HepG2 (cell line): ENCODE measurements at regions not wholly inside any gene's neighbourhood (a gene's known extent, or its start where the extent isn't known, plus 50 kb on each side); places are given as distances from the start of the nearest gene placed in this dataset.
A peak's percentile ranks its signal among the peaks of the same experiment; 100 is the strongest.

Experiments
- E2F2 ChIP-seq: sonication (generic); formaldehyde crosslinking; IDR thresholded peaks from 2 replicates; pipeline ENCODE4 v1.4.0; 2020; ENCODE audit warnings: missing genetic modification reagents, borderline replicate concordance
- EED ChIP-seq: sonication (generic); formaldehyde crosslinking; IDR thresholded peaks from 2 replicates; pipeline ENCODE4 v1.5.0; 2020; ENCODE audit warnings: mild to moderate bottlenecking, missing genetic modification reagents
- HNRNPH1 ChIP-seq: fragments of 200-400 bp; formaldehyde crosslinking; optimal IDR thresholded peaks from 2 replicates; pipeline ENCODE3; 2017; ENCODE audit warnings: mild to moderate bottlenecking, low read depth, low read length
- PRDM10 ChIP-seq: sonication (generic); formaldehyde crosslinking; IDR thresholded peaks from 2 replicates; pipeline ENCODE4 v1.4.0; 2020; ENCODE audit warnings: low read depth, missing genetic modification reagents
- PRPF4 ChIP-seq: fragments of 200-400 bp; formaldehyde crosslinking; IDR thresholded peaks from 2 replicates; pipeline ENCODE4 v1.6.1; 2016; ENCODE audit warnings: low read length, low read depth; ENCODE audit not compliant: poor library complexity, severe bottlenecking
- REXO4 ChIP-seq: sonication (generic); formaldehyde crosslinking; IDR thresholded peaks from 2 replicates; pipeline ENCODE4 v1.8.0; 2022; ENCODE audit warnings: missing genetic modification reagents, mild to moderate bottlenecking, borderline replicate concordance
- SIX4 ChIP-seq: sonication (generic); formaldehyde crosslinking; IDR thresholded peaks from 2 replicates; pipeline ENCODE4 v1.4.0; 2020; ENCODE audit warnings: missing genetic modification reagents
- TEAD3 ChIP-seq: optimal IDR thresholded peaks from 2 replicates; pipeline ENCODE3; 2016; ENCODE audit warnings: borderline replicate concordance
- ZMAT3 ChIP-seq: sonication (generic); formaldehyde crosslinking; conservative IDR thresholded peaks from 2 replicates; pipeline ENCODE4 v1.7.0; 2021; ENCODE audit warnings: missing genetic modification reagents
- ZNF614 ChIP-seq: IDR thresholded peaks from 2 replicates; pipeline ENCODE4 v1.6.1; 2018; ENCODE audit warnings: missing biosample characterization, missing genetic modification reagents, inconsistent platforms, borderline replicate concordance
- ZNF781 ChIP-seq: sonication (generic); formaldehyde crosslinking; IDR thresholded peaks from 2 replicates; pipeline ENCODE4 v1.5.1; 2020; ENCODE audit warnings: borderline replicate concordance, mild to moderate bottlenecking, missing genetic modification reagents; ENCODE audit errors: not compliant biosample characterization
- TF ChIP-seq, protein P1 (sequence below): sonication (generic); formaldehyde crosslinking; IDR thresholded peaks from 2 replicates; pipeline ENCODE4 v1.5.1; 2020; ENCODE audit warnings: missing genetic modification reagents, mild to moderate bottlenecking, borderline replicate concordance
- TF ChIP-seq, protein P2 (sequence below): IDR thresholded peaks from 2 replicates; pipeline ENCODE4 v1.6.1; 2016; ENCODE audit warnings: low read depth, borderline replicate concordance
- TF ChIP-seq, protein P3 (sequence below): sonication (generic); formaldehyde crosslinking; conservative IDR thresholded peaks from 2 replicates; pipeline ENCODE4 v1.4.0; 2020; ENCODE audit warnings: mild to moderate bottlenecking, missing genetic modification reagents, moderate library complexity
- TF ChIP-seq, protein P4 (sequence below): sonication (generic); formaldehyde crosslinking; IDR thresholded peaks from 2 replicates; pipeline ENCODE4 v1.5.0; 2020; ENCODE audit warnings: mild to moderate bottlenecking, missing genetic modification reagents

GRCh38 chr9:3151672-3152576 is 308.0 kb upstream of the PUM3 start (continued):
- TF ChIP-seq PRDM10 (CRISPR knock-in tag): peak; percentile 51; the same call in 1 of the 2 replicates
- TF ChIP-seq, protein P1, sequence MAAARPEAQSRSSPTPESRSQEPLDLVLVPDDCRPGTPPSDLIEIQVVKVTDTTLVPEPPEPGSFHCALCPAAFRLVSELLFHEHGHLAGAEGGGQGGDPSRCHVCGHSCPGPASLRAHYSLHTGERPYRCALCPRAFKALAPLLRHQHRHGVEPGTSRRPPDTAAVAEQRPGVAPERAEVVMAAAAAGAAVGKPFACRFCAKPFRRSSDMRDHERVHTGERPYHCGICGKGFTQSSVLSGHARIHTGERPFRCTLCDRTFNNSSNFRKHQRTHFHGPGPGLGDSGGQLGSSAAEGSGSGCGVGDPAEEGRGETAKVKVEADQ (CRISPR knock-in tag): no peak
- peak; percentile 39 for TF ChIP-seq ZNF781 (CRISPR knock-in tag)
- TF ChIP-seq TEAD3: peak; percentile 89
- 0 out of 2 replicates have a peak, but pooled peaks have one; percentile 38 for TF ChIP-seq ZMAT3
- TF ChIP-seq, protein P2, sequence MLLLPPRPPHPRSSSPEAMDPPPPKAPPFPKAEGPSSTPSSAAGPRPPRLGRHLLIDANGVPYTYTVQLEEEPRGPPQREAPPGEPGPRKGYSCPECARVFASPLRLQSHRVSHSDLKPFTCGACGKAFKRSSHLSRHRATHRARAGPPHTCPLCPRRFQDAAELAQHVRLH: no peak
- no peak for TF ChIP-seq EED
- TF ChIP-seq E2F2 (CRISPR knock-in tag): no peak
- no peak; the same call in 1 of the 2 replicates for TF ChIP-seq SIX4
- TF ChIP-seq HNRNPH1: no peak
- TF ChIP-seq ZNF614: peak; percentile 17; the same call in 1 of the 2 replicates
- TF ChIP-seq, protein P3, sequence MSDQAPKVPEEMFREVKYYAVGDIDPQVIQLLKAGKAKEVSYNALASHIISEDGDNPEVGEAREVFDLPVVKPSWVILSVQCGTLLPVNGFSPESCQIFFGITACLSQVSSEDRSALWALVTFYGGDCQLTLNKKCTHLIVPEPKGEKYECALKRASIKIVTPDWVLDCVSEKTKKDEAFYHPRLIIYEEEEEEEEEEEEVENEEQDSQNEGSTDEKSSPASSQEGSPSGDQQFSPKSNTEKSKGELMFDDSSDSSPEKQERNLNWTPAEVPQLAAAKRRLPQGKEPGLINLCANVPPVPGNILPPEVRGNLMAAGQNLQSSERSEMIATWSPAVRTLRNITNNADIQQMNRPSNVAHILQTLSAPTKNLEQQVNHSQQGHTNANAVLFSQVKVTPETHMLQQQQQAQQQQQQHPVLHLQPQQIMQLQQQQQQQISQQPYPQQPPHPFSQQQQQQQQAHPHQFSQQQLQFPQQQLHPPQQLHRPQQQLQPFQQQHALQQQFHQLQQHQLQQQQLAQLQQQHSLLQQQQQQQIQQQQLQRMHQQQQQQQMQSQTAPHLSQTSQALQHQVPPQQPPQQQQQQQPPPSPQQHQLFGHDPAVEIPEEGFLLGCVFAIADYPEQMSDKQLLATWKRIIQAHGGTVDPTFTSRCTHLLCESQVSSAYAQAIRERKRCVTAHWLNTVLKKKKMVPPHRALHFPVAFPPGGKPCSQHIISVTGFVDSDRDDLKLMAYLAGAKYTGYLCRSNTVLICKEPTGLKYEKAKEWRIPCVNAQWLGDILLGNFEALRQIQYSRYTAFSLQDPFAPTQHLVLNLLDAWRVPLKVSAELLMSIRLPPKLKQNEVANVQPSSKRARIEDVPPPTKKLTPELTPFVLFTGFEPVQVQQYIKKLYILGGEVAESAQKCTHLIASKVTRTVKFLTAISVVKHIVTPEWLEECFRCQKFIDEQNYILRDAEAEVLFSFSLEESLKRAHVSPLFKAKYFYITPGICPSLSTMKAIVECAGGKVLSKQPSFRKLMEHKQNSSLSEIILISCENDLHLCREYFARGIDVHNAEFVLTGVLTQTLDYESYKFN: peak; percentile 89
- TF ChIP-seq, protein P4, sequence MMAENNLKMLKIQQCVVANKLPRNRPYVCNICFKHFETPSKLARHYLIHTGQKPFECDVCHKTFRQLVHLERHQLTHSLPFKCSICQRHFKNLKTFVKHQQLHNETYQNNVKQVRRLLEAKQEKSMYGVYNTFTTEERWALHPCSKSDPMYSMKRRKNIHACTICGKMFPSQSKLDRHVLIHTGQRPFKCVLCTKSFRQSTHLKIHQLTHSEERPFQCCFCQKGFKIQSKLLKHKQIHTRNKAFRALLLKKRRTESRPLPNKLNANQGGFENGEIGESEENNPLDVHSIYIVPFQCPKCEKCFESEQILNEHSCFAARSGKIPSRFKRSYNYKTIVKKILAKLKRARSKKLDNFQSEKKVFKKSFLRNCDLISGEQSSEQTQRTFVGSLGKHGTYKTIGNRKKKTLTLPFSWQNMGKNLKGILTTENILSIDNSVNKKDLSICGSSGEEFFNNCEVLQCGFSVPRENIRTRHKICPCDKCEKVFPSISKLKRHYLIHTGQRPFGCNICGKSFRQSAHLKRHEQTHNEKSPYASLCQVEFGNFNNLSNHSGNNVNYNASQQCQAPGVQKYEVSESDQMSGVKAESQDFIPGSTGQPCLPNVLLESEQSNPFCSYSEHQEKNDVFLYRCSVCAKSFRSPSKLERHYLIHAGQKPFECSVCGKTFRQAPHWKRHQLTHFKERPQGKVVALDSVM (CRISPR knock-in tag): no peak
- TF ChIP-seq REXO4 (CRISPR knock-in tag): no peak
- TF ChIP-seq PRPF4: no peak
